Fibroblast of the aortic adventitia (primary cell): ENCODE measurements at regions not wholly inside any gene's neighbourhood (a gene's known extent, or its start where the extent isn't known, plus 50 kb on each side); places are given as distances from the start of the nearest gene placed in this dataset.

Source experiments
- DNase-seq: peaks from one replicate; pipeline ENCODE4 v3.0.0-alpha.2; 2010; ENCODE audit warnings: low read depth
- H3K4me3 ChIP-seq: 2 replicates; pipeline ENCODE4 v1.5.1; 2011; ENCODE audit warnings: low read depth, mild to moderate bottlenecking, control low read depth, low read length, moderate library complexity
- CTCF ChIP-seq: IDR thresholded peaks from 2 replicates; pipeline ENCODE4 v1.5.1; 2011; ENCODE audit warnings: mild to moderate bottlenecking, low read length, control low read depth, inconsistent platforms; ENCODE audit not compliant: insufficient read depth

- no peak for DNase-seq
- no peak for TF ChIP-seq CTCF
- H3K4me3 ChIP-seq: no peak overlapping the region
These were observed 1461.4 kb downstream of the GATA3 start for GRCh38 chr10:9515922-9516321.

GRCh38 chr10:9535744-9536143 is 1481.3 kb downstream of the GATA3 start:
- TF ChIP-seq CTCF: no peak
- no peak overlapping the region for H3K4me3 ChIP-seq
- DNase-seq: no peak

- TF ChIP-seq CTCF: no peak
- DNase-seq: no peak
- H3K4me3 ChIP-seq: no peak overlapping the region
These were observed 1472.6 kb upstream of the CELF2 start for GRCh38 chr10:9545073-9545472.

- DNase-seq: no peak
- TF ChIP-seq CTCF: no peak
- H3K4me3 ChIP-seq: no peak overlapping the region
These were observed 1469.5 kb upstream of the CELF2 start for GRCh38 chr10:9547936-9548904.

GRCh38 chr10:9550810-9551209 is 1466.9 kb upstream of the CELF2 start:
- DNase-seq: no peak
- no peak for TF ChIP-seq CTCF

GRCh38 chr10:9554321-9554720 is 1463.4 kb upstream of the CELF2 start:
- TF ChIP-seq CTCF: no peak
- no peak overlapping the region for H3K4me3 ChIP-seq
- DNase-seq: no peak

More at GRCh38 chr10:9550810-9551209, 1466.9 kb upstream of the CELF2 start:
- H3K4me3 ChIP-seq: no peak overlapping the region
